ENCODE measurements at regions not wholly inside any gene's neighbourhood (a gene's known extent, or its start where the extent isn't known, plus 50 kb on each side); places are given as distances from the start of the nearest gene placed in this dataset.
A peak's percentile ranks its signal among the peaks of the same experiment; 100 is the strongest.

DNA sequence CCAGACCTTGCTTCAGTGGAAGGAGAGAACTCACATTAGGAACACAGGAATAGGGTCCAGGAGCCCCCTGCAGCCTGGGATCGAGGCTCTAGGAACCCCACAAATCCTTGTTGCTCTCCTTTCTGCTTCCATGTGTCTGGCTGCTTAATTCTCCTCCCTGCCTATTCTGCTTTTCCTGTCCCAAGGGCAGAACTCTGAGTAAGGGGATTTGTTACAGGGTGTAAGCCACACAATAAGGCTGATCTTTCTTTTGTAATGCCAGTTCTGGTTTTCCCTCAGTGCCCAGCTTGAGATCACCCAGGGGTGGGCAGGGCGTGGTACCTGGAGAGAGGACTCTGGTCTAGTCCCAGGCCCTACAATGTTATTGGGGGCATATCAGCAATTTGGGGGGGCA, 119.6 kb upstream of the MGAT5 start:
- TF ChIP-seq POLR2AphosphoS5 (IDR thresholded peaks at IDR 0.05) (no peak), EP300 (IDR thresholded peaks at IDR 0.05) (no peak), POLR2A (IDR thresholded peaks at IDR 0.05) (no peak)
- TF ChIP-seq, protein P1, sequence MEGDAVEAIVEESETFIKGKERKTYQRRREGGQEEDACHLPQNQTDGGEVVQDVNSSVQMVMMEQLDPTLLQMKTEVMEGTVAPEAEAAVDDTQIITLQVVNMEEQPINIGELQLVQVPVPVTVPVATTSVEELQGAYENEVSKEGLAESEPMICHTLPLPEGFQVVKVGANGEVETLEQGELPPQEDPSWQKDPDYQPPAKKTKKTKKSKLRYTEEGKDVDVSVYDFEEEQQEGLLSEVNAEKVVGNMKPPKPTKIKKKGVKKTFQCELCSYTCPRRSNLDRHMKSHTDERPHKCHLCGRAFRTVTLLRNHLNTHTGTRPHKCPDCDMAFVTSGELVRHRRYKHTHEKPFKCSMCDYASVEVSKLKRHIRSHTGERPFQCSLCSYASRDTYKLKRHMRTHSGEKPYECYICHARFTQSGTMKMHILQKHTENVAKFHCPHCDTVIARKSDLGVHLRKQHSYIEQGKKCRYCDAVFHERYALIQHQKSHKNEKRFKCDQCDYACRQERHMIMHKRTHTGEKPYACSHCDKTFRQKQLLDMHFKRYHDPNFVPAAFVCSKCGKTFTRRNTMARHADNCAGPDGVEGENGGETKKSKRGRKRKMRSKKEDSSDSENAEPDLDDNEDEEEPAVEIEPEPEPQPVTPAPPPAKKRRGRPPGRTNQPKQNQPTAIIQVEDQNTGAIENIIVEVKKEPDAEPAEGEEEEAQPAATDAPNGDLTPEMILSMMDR (IDR thresholded peaks at IDR 0.05): no peak
- Histone ChIP-seq H3K9me3 (no peaks in the 10 kb centered on the region), H3K27ac (no peak overlapping the region), H3K27me3 (no peaks in the 10 kb centered on the region), H3K4me1 (peaks cover 32 to 45% (median 42%) of the 10 kb centered on the region in 4 donors), H3K36me3 (no peaks in the 10 kb centered on the region), H3K4me3 (no peak overlapping the region)
- no peak for ATAC-seq (ENCODE audit: low FRiP score in 2 of 2)
- WGBS, 2 donors: 90 to 100% methylated on average over 2 of the region's 2 CpGs
- no peak for DNase-seq

DNA sequence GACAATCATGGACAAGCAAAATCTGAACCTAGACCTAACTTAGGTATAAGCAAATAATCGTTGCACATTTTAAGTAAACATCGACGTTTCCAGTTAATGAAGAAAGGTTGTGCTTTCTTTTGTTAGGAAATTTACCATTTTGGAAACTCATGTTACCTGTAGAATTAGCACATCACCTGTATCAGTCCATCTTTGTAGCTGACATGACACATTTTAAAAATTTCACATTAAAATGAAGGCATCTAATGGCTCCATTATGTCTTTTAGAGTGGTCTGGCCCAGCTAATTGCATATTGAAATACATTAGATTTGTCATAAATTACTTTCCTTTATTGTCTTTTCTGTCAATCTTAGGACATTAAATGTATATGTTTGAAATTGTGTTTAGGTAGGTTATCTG, 119.0 kb upstream of the MGAT5 start:
- Histone ChIP-seq H3K27me3 (no peaks in the 10 kb centered on the region), H3K4me3 (no peak overlapping the region), H3K4me1 (peaks cover 37 to 50% (median 46%) of the 10 kb centered on the region in 4 donors), H3K36me3 (no peaks in the 10 kb centered on the region), H3K9me3 (no peaks in the 10 kb centered on the region), H3K27ac (no peak overlapping the region)
- WGBS, 2 donors: 82 to 88% methylated on average over 3 of the region's 3 CpGs
- no peak for DNase-seq
- no peak for ATAC-seq (ENCODE audit: low FRiP score in 2 of 2)
- TF ChIP-seq POLR2AphosphoS5 (IDR thresholded peaks at IDR 0.05) (no peak), EP300 (IDR thresholded peaks at IDR 0.05) (no peak), POLR2A (IDR thresholded peaks at IDR 0.05) (no peak)
- TF ChIP-seq, protein P1 (IDR thresholded peaks at IDR 0.05): no peak

DNA sequence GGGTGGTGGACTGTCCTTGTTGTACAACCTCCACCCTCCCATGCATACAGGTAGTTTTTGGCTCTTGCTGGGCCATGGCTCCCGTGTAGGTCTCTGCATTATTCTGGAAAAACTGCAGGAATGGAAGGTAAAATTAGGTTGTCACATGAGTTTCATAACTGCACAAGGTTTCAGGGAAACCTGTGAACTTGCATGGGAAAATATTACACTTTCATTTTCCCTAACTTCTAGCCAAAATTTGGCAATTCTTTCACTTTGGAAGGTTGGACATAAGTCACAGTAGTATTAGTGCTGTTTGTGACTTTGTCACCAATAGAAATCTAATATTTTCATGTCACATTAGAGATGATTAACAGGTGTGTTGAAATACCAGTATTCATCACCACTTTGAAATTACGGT, 118.1 kb upstream of the MGAT5 start:
- Histone ChIP-seq H3K4me1 (peaks cover 47 to 59% (median 53%) of the 10 kb centered on the region in 4 donors), H3K36me3 (no peaks in the 10 kb centered on the region), H3K27me3 (no peaks in the 10 kb centered on the region), H3K27ac (no peak overlapping the region), H3K4me3 (no peak overlapping the region), H3K9me3 (no peaks in the 10 kb centered on the region)
- TF ChIP-seq, protein P1 (IDR thresholded peaks at IDR 0.05): no peak
- TF ChIP-seq EP300 (IDR thresholded peaks at IDR 0.05): no peak
- TF ChIP-seq POLR2A (IDR thresholded peaks at IDR 0.05): no peak
- no peak for TF ChIP-seq POLR2AphosphoS5 (IDR thresholded peaks at IDR 0.05)
- DNase-seq (no peak), ATAC-seq (ENCODE audit: low FRiP score in 2 of 2) (no peak)
- 31 to 83% methylated on average over 2 of the region's 2 CpGs for WGBS, 2 donors

DNA sequence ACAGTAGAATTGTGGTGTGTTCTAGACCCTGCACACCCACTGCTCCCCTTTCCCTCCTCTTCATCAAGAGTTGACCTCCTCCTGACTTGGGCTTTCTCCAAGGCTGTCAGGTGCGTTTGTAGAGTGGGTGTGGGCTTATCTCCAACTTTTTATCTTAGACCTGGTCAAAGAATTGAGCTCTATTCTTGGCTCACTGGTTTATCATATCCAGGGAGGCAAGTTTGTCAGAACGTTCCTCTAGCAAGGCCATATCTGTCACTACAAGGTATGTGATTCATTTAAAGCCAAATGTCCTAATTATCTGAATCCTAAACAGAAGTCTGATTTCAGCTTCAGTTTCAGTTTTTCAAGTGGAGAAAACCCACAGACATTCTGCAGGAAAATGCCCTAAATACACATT, 117.1 kb upstream of the MGAT5 start:
- Histone ChIP-seq H3K9me3 (no peaks in the 10 kb centered on the region), H3K27ac (peak overlapping the region; percentile 54 to 83 (median 66)), H3K4me3 (peak overlapping the region in 2 of 4 donors; percentile 18 to 25), H3K4me1 (peaks cover 51 to 65% (median 57%) of the 10 kb centered on the region in 4 donors), H3K27me3 (no peaks in the 10 kb centered on the region), H3K36me3 (no peaks in the 10 kb centered on the region)
- TF ChIP-seq POLR2A (IDR thresholded peaks at IDR 0.05) (no peak), EP300 (IDR thresholded peaks at IDR 0.05) (no peak), POLR2AphosphoS5 (IDR thresholded peaks at IDR 0.05) (no peak)
- TF ChIP-seq, protein P1 (IDR thresholded peaks at IDR 0.05): no peak
- DNase-seq (no peak), ATAC-seq (ENCODE audit: low FRiP score in 2 of 2) (peak in 1 of 2 donors; percentile 12)
- WGBS, 2 donors: 4 to 5% methylated on average over 2 of the region's 2 CpGs

DNA sequence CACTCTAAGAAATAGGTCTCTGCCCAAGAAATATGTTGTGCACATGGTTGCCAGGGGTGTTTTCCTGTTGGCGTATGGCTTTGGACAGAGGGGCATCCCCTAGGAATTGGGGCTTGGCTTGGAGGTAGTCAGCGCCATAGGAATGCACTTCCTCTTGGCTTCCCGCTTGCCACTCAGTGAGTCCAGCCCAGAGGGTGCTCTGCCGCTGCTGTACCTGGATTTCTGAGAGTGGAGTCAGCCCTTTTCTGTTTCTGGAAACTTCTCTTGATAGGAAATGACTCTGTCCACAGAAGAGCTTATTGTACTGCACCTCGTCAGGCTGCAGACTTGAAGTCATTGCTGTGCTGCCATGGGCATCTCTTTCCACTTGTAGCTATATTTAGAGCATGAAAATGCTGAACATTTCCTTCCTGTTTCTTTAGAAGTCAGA, 116.7 kb upstream of the MGAT5 start:
- no peaks in the 10 kb centered on the region for H3K36me3 ChIP-seq
- TF ChIP-seq, protein P1 (IDR thresholded peaks at IDR 0.05): no peak
- TF ChIP-seq POLR2AphosphoS5 (IDR thresholded peaks at IDR 0.05) (peak; percentile 64 to 92), POLR2A (IDR thresholded peaks at IDR 0.05) (no peak), EP300 (IDR thresholded peaks at IDR 0.05) (peak in 3 of 4 donors; percentile 63 to 86 (median 71))
- no peaks in the 10 kb centered on the region for H3K27me3 ChIP-seq
- peaks cover 47 to 64% (median 54%) of the 10 kb centered on the region in 4 donors for H3K4me1 ChIP-seq
- peak in 1 of 2 donors; percentile 85 for DNase-seq
- peak; percentile 81 to 92 for ATAC-seq (ENCODE audit: low FRiP score in 2 of 2)
- H3K4me3 ChIP-seq: peak overlapping the region in 3 of 4 donors; percentile 14 to 25 (median 18)
- H3K9me3 ChIP-seq: no peaks in the 10 kb centered on the region
- 13 to 19% methylated on average over 2 to 5 of the region's 5 CpGs for WGBS, 2 donors
- H3K27ac ChIP-seq: peak overlapping the region; percentile 54 to 83 (median 66)

Measured in upper lobe of left lung (tissue), 6 donors.